ENCODE measurements at regions not wholly inside any gene's neighbourhood (a gene's known extent, or its start where the extent isn't known, plus 50 kb on each side); places are given as distances from the start of the nearest gene placed in this dataset.

GRCh38 chr9:21672140-21672539 lies 130.3 kb upstream of the MTAP start:
- no peak for DNase-seq

GRCh38 chr9:21672761-21673160 lies 129.7 kb upstream of the MTAP start:
- DNase-seq = no peak

- DNase-seq = no peak
Observed at GRCh38 chr9:21674894-21675293, 127.5 kb upstream of the MTAP start.

- no peak for DNase-seq
Observed at GRCh38 chr9:21677387-21677786, 125.0 kb upstream of the MTAP start.

GRCh38 chr9:21677834-21678233 lies 124.6 kb upstream of the MTAP start:
- no peak for DNase-seq

DNA sequence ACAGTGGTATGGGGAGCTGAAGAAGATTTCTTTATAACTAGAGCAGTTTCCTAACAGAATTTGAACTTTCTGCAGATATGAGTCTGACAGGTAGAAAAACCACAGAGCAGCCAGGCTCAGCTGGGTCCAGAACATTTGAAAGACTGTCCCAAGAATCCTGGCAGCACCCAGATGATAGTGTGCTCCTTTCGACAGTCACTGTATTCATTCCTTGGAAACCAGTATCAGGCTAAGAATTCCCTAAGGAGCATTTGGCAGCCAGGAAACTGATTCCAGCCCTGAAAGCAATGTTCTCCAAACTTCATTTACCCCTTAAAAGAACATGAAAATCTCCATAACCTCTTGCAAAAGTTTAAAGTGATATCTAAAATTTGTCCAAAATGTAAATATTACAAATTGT lies 123.0 kb upstream of the MTAP start:
- no peak for DNase-seq

DNA sequence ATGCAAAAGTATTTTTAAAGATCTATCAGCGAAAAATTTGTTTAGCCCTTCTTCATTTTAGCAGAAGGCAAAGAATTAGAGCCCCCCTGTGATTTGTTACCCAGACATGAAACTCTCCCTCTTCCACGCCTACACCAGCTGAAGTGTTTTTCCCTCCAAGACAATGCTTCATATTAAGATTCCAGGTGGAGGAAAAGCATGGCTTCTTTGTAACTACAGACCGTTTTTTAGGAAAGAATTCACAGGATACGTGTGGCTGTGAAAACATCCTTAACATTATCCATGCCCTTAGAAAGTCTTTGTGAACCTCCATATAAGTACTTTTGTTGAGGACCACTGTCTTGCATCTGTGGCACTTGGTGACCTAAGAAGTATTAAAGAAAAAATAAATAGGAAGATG lies 121.8 kb upstream of the MTAP start:
- no peak for DNase-seq

- no peak for DNase-seq
Observed at GRCh38 chr9:21681641-21682040, 120.8 kb upstream of the MTAP start.

GRCh38 chr9:21682381-21682780 lies 120.1 kb upstream of the MTAP start:
- no peak for DNase-seq

DNA sequence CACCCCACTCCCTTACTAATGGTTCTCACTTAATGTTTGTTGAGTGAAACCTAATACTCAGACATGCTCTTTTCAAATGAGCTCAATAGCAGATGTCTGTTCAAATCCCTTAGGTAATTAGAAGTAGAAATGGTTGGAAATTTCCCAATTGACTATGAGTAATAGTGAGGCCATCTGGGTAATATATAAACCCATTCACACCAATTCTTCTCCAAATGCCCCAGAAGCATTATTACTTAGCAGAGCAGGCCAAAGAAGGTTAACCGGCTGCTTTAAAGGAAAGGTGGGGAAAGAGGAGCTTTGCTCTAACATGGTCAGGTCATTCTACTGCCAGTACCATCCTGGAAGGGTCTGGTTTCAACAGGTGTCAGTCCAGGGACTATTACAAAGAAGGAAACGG lies 119.5 kb upstream of the MTAP start:
- DNase-seq = no peak

- DNase-seq = no peak
Observed at GRCh38 chr9:21683484-21684175, 118.8 kb upstream of the MTAP start.

DNA sequence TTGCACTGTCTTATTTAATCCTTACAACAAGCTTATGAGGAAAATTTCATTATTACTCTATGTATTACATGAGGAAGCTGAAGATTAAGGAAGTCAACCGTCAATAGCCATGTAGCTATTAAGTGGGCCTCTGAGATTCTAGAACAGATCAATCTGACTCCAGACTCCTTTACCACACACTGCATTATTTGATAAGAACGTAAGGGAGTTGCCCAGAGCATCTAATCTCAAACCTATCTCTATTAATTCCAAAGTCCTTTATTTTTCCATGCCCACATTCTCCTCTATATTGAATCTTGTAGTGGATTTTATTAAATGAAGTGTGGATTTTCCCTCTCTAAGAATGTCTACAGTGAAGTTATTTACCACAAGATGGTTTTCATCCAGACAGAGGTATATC lies 118.2 kb upstream of the MTAP start:
- DNase-seq = no peak

GRCh38 chr9:21684831-21685362 lies 117.5 kb upstream of the MTAP start:
- DNase-seq = peak; percentile 70 to 74

- DNase-seq = no peak
Observed at GRCh38 chr9:21685502-21685901, 116.9 kb upstream of the MTAP start.

- no peak for DNase-seq
Observed at GRCh38 chr9:21686738-21687137, 115.7 kb upstream of the MTAP start.

DNA sequence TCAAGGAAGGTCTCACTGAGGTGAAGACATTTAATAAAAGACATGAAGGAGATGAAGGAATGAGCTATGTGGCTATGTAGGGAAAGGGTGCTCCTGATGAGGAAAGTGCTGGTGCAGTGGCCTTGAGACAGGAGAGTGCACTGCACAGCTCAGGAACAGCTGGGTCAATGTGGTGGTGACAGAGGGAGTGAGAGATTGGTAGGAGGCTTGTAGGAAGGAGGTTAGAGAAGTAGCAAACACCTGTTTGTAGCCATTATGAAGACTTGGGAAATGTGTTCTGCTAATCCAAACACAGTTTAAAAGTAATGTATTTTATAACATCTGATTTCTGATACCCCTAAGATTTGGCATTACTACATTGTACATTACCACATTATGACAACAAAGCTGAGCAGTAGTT lies 115.1 kb upstream of the MTAP start:
- DNase-seq = no peak

- DNase-seq = no peak
Observed at GRCh38 chr9:21688108-21689102, 114.0 kb upstream of the MTAP start.

- no peak for DNase-seq
Observed at GRCh38 chr9:21689854-21690253, 112.6 kb upstream of the MTAP start.

- DNase-seq = no peak
Observed at GRCh38 chr9:21690561-21690960, 111.9 kb upstream of the MTAP start.

GRCh38 chr9:21692390-21692789 lies 110.0 kb upstream of the MTAP start:
- DNase-seq = no peak

GRCh38 chr9:21694424-21694823 lies 108.0 kb upstream of the MTAP start:
- DNase-seq = no peak

- no peak for DNase-seq
Observed at GRCh38 chr9:21695443-21695842, 107.0 kb upstream of the MTAP start.

GRCh38 chr9:21695874-21696341 lies 106.5 kb upstream of the MTAP start:
- DNase-seq = no peak

GRCh38 chr9:21696411-21696871 lies 106.0 kb upstream of the MTAP start:
- DNase-seq = no peak

Measured in activated T-cell treated with anti-CD3 and anti-CD28 coated beads, Interleukin-2, amount 50 U/mL, for 48 hours (primary cell).